Urinary bladder (tissue), 3 donors: ENCODE measurements at regions not wholly inside any gene's neighbourhood (a gene's known extent, or its start where the extent isn't known, plus 50 kb on each side); places are given as distances from the start of the nearest gene placed in this dataset.
A peak's percentile ranks its signal among the peaks of the same experiment; 100 is the strongest.

Source experiments
- DNase-seq: peaks from one replicate; pipeline ENCODE4 v3.0.0-alpha.2; 2015; ENCODE audit errors: extremely low spot score
- H3K27ac ChIP-seq: one replicate; pipeline ENCODE4 v1.5.1; 2013; ENCODE audit warnings: low read depth, mild to moderate bottlenecking, moderate library complexity
- H3K36me3 ChIP-seq: one replicate; pipeline ENCODE4 v1.6.1; 2013; ENCODE audit warnings: mild to moderate bottlenecking, moderate library complexity; ENCODE audit not compliant: insufficient read depth
- H3K4me1 ChIP-seq: one replicate; pipeline ENCODE4 v1.6.1; 2013; ENCODE audit warnings: mild to moderate bottlenecking, moderate library complexity; ENCODE audit not compliant: insufficient read depth
- H3K4me3 ChIP-seq: one replicate; pipeline ENCODE4 v1.5.1; 2013; ENCODE audit warnings: low read depth, low read length
- WGBS: extraction: QIAGEN DNeasy Blood & Tissue Kit; methylation state at CpG from one replicate; pipeline ENCODE4 v1.1.7; 2013; 5-methylcytosine and 5-hydroxymethylcytosine counted together
- donor health status: healthy with polysubstance abuse.
- donor health status: healthy.

DNA sequence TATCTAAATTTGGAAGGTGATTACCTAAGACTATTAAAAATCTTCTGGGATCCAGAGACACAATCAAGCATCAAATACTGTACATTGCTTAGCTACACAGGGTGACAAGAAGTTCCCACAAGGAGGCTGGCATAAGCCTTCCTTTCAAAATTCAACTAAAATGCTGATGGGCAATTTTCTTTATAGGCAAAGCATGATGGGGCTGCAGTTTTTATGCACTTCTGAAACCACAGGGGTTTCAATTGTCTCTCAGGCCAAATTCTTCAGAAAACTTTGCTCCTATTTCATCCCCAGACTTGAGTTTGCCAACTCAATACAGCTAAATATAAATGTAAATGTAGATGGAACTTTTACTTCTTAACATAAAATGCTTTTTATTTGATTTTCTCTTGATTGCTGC is 241.6 kb downstream of the ZPLD1 start:
- DNase-seq: no peak
- H3K4me3 ChIP-seq: no peak overlapping the region
- no peak overlapping the region for H3K27ac ChIP-seq
- no peaks in the 10 kb centered on the region for H3K36me3 ChIP-seq
- no peaks in the 10 kb centered on the region for H3K4me1 ChIP-seq

DNA sequence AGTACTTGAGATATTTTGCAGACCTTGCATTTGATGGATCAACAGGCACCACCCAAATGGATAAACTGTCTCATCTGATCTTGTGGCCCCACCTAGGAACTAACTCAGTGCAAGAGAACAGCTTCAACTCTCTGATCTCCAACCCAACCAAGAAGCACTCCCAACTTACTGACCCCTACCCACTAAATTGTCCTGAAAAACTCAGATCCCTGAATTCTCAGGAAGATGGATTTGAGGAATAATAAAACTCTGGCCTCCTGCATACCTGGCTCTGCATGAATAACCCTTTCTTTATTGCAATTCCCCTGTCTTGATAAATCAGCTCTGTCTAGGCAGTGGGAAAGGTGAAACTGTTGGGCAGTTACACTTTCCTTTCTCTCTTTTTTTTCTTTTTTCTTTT is 247.9 kb downstream of the ZPLD1 start:
- no peaks in the 10 kb centered on the region for H3K36me3 ChIP-seq
- no peak overlapping the region for H3K27ac ChIP-seq
- no peaks in the 10 kb centered on the region for H3K4me1 ChIP-seq
- H3K4me3 ChIP-seq: no peak overlapping the region
- no peak for DNase-seq

DNA sequence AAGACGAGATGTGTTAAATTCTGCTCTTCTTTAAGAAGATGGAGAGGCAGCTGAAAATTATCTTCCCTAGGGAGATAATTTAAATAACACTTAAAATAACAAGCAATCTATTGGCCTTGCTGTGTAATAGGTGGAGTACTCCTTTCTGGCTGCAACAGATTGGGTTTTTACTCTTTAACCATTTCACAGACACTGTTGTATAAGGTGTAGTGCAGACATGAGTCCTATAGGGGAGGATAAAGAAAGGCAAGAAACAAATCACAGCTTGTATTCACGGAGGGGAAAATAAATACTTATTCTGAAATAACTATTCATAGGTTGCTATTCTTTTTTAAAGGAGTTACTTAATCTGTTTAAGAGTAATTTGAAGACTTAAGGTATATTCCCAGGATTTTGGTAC is 252.0 kb downstream of the ZPLD1 start:
- 88% methylated on average over 2 of the region's 2 CpGs for WGBS

DNA sequence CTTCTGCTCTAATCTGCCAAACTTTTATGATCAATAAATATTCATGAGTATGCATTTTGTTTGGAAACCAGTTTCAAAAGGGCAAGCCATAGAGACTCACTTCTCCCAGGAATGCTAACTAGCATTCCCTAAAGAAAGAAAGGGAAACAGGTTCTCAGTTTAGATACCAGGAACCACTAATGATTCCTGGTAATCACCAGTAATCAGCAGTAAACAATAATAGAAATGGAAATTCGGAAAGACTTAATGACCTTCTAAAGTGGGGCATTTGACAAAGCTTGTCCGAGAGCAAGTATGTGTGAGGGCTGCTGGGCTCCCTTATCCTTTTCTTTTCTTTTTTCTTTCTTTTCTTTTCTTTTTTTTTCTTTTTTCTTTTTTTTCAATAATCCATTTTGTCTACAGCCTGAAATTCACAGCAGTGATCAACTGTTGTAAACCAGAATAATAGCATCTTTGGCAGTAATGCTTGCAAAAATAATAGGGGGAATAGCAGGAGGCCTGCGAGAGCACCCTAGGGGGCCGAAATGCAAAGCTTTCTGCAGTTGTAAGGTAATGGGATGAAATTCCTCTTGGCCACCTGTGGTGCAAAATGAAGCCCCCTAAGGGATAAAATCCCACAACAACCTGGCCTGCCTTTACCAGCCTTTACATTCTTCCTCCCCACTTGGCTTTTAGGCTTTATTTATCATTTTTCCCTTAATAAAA is 253.2 kb downstream of the ZPLD1 start:
- WGBS: 71% methylated on average over 4 of the region's 4 CpGs
- no peak overlapping the region for H3K27ac ChIP-seq
- DNase-seq: no peak
- H3K4me3 ChIP-seq: no peak overlapping the region
- no peaks in the 10 kb centered on the region for H3K4me1 ChIP-seq
- no peaks in the 10 kb centered on the region for H3K36me3 ChIP-seq

More for the DNA sequence above, 252.0 kb downstream of the ZPLD1 start:
- Histone ChIP-seq H3K27ac (no peak overlapping the region), H3K36me3 (no peaks in the 10 kb centered on the region), H3K4me3 (no peak overlapping the region), H3K4me1 (no peaks in the 10 kb centered on the region)
- DNase-seq: no peak

DNA sequence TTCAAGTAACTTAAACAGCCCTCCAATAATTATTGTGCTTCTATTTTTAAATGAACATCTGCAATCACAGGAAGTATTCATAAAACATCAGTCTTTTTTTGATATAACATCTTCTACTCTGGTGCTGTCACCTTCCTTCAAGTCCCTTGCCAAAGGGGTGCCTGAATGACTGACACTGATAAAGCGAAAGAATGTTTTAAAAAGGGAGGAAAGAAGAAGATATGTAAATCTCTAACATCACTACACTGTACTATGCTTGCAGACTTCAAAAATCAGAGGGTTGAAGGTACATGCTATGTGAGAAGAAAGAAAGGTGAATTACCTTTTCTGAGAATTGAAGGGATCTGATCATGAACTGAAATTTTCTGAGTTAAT is 253.7 kb downstream of the ZPLD1 start:
- Histone ChIP-seq H3K4me3 (no peak overlapping the region), H3K4me1 (no peaks in the 10 kb centered on the region), H3K27ac (no peak overlapping the region), H3K36me3 (no peaks in the 10 kb centered on the region)
- no peak for DNase-seq
- 92% methylated on average over 1 of the region's 1 CpG for WGBS

DNA sequence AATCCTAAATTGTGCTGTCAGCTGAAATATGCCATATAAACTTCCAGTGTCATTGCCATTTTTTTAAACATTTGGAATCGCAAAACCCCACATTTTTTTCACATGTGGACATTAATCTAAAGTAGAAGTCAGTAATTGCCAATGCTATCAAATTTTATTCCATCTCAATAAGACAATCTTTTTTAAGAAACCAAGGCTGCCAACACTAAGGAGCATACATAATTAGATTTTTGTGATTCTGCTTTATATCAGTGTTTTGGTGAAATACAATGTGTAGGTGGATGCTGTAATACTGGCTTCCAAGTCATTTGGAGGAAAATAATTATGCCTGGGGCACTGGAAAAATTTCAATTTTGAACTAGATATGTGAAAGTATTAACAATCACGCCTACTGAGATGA is 256.7 kb downstream of the ZPLD1 start:
- 68% methylated on average over 2 of the region's 2 CpGs for WGBS
- no peaks in the 10 kb centered on the region for H3K36me3 ChIP-seq
- DNase-seq: no peak
- no peak overlapping the region for H3K4me3 ChIP-seq
- H3K27ac ChIP-seq: no peak overlapping the region
- H3K4me1 ChIP-seq: no peaks in the 10 kb centered on the region

DNA sequence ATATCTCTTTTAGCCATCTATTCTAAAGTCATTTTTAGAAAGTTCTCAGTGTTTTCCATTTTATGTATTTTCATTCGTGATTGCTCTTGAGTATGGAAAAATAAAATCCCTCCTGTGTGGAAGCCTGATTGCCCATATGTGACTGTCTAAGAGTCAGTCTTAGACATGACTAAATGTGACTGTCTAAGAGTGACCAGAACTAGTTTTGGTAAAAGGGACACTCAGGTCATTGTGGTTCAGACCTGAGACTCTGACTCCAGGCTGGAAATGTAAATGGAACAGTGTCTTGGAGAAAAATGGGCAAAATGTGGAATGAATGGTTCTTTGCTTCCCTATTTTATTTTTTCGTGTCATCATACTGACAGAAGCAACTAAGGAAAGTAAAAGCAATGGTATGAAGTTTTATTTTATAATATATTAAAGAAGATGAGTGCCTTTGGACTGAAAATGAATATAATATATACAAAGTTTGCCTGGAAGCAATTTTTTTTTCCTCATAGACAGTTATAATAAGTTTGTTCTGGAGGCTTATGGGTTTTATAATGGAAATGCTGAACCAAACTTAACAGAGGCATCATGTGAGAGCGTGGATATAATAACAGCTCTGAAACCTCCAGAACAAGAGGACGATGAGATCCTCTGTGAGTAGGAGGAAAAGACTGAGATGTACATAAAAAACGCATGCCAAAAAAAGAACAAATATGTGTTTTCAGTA is 264.4 kb downstream of the ZPLD1 start:
- Histone ChIP-seq H3K4me3 (no peak overlapping the region), H3K4me1 (no peaks in the 10 kb centered on the region), H3K27ac (no peak overlapping the region), H3K36me3 (no peaks in the 10 kb centered on the region)
- no peak for DNase-seq
- 86% methylated on average over 5 of the region's 5 CpGs for WGBS

DNA sequence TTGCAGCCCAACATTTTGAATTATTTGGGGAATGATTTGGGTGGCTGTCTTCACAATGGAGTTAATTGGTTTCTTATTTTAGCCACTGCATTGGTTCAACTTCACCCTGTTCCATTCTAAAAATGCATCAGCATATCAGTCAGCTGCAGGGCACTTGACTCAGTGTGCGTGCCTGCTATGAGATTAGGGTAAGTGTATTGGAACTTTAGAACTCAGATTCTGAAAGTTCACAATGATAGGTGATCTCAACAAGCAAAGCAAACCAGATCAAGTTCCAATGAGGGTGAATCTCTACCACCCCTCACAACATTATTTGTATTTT is 265.0 kb downstream of the ZPLD1 start:
- 87% methylated on average over 1 of the region's 1 CpG for WGBS

DNA sequence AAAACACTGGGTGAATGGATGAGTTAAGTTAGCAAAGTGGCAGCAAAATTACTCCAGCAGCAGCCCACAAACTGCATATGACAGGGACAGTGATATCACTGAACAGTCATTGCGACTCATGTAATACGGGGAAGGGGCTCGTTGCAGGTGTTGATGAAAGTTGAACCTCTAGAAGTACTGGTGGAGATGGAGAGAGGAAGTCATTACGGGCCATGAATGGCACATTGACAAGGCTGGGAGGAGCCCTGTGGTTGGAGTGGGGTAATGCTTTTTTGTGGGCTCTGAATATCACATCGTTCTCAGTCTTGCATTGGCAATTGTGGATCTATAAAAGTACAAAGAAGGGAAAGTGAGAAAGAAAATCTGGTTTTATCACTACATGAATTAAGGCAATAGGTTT is 278.1 kb downstream of the ZPLD1 start:
- no peaks in the 10 kb centered on the region for H3K36me3 ChIP-seq
- H3K27ac ChIP-seq: no peak overlapping the region
- 86% methylated on average over 5 of the region's 5 CpGs for WGBS

More for the DNA sequence above, 265.0 kb downstream of the ZPLD1 start:
- H3K27ac ChIP-seq: no peak overlapping the region
- H3K4me1 ChIP-seq: no peaks in the 10 kb centered on the region
- no peak for DNase-seq
- H3K36me3 ChIP-seq: no peaks in the 10 kb centered on the region
- H3K4me3 ChIP-seq: no peak overlapping the region

DNA sequence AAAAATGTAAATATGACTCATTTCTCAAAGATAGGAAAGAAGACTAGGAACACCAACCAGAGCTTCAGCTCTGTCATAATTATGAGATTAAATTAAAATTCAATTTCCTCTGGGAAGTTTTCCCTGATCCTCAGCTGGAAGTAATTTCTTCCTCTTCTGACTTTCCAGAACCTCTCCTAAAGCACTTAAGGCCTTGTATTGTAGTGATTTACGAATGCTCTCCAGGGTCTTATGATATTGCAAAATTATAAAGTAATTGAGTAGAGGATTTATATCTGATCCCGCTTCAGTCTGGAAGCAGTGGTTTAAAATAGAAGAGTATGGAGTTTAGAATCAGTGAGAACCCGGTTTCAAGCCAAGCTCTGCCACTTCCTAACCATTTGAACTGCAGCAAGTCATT is 279.8 kb downstream of the ZPLD1 start:
- H3K4me3 ChIP-seq: no peak overlapping the region
- WGBS: 71% methylated on average over 3 of the region's 3 CpGs

More for the DNA sequence above, 278.1 kb downstream of the ZPLD1 start:
- DNase-seq: no peak
- Histone ChIP-seq H3K4me3 (no peak overlapping the region), H3K4me1 (no peaks in the 10 kb centered on the region)

DNA sequence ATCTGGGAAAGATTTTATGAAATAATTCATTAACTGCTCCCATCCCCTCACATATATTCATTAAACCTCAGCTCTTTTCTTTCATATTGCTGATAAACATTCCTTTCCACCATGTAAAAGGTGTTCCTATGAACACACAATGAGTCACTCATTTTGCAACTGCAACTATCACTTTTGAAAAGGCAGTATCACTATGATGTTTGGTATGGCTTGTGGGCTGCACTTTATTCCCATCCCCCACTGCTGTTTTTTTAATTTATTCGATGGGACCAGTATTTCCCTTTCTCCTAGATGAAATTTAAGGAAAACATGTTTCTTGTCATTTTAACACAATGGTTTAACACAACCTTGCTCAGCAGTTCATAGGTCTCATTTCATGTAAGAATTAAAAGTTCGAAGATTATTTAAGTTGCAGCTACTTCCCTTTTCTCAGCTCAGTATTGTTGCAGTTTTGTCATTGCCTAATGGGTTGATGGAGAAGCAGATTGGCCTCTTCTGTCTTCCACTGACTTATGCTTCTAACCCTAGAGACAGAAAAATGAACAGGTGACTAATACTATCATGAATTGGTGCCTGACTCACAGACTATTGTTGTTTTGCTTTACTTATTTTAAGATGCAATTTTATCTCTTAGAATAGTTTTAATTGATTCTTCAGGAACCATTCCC is 280.3 kb downstream of the ZPLD1 start:
- 84% methylated on average over 2 of the region's 2 CpGs for WGBS
- Histone ChIP-seq H3K36me3 (no peaks in the 10 kb centered on the region), H3K4me1 (no peaks in the 10 kb centered on the region), H3K27ac (no peak overlapping the region), H3K4me3 (no peak overlapping the region)
- DNase-seq: no peak

More for the DNA sequence above, 279.8 kb downstream of the ZPLD1 start:
- peak; percentile 33 for DNase-seq
- H3K27ac ChIP-seq: no peak overlapping the region
- H3K36me3 ChIP-seq: no peaks in the 10 kb centered on the region
- H3K4me1 ChIP-seq: no peaks in the 10 kb centered on the region

DNA sequence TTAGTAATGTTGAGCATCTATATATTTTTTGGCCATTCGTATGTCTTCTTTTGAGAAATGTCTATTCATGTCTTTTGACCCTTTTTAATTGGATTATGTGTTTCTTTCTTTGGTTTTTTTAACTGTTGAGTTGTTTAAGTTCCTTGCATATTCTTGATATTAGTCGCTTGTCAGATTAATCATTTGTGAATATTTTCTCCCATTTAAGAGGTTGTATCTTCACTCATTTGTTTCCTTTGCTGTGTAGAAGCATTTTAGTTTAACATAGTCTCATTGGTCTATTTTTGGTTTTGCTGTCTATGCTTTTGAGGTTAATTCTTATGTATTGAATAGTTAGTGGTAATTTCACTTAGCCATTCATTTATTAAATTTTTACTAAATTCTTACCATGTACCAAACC is 283.8 kb downstream of the ZPLD1 start:
- Histone ChIP-seq H3K4me1 (no peaks in the 10 kb centered on the region), H3K4me3 (no peak overlapping the region), H3K27ac (no peak overlapping the region), H3K36me3 (no peaks in the 10 kb centered on the region)
- 92% methylated on average over 2 of the region's 2 CpGs for WGBS
- no peak for DNase-seq

DNA sequence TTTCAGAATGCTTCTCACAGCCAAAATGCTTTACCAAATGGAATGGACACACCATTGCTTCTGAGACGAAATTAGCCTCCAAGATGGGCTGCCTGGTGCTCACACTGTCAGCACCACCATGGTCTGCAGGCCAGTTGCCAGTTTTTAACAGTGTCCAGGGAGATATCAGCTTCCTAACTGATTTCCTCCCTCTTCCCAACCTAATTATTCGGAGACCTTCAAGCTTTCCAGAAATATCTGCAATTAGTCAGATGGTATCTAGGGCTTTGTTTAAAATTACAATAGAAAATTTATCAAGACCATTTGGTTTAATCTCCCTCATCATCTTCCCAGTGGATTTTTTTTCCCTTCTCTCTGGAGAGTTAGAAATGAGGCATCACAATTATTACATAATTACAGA is 287.5 kb downstream of the ZPLD1 start:
- Histone ChIP-seq H3K36me3 (no peaks in the 10 kb centered on the region), H3K4me1 (no peaks in the 10 kb centered on the region), H3K4me3 (no peak overlapping the region), H3K27ac (no peak overlapping the region)
- WGBS: 62% methylated on average over 2 of the region's 2 CpGs
- DNase-seq: no peak

DNA sequence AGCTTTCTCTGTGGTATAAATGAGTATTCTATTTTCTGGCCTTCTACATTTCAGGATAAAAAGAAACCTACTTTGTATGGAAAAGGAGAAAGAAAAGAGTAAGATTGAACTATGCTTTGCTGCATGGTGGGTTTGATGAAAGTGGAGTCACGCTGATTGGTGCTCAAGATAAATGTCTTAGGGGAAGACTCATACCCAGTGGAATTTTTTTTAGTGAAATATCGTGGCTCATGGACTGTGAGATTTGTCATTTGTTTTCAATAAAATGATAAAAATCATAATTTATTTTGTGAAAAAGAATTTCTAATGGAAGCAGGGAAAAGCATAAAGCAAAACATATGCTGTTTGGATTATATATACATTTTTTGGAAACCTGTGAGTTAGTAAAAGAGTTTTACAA is 292.5 kb downstream of the ZPLD1 start:
- no peak overlapping the region for H3K4me3 ChIP-seq
- H3K27ac ChIP-seq: no peak overlapping the region
- no peaks in the 10 kb centered on the region for H3K4me1 ChIP-seq
- no peak for DNase-seq
- no peaks in the 10 kb centered on the region for H3K36me3 ChIP-seq
- 76% methylated on average over 2 of the region's 2 CpGs for WGBS
